Nephron progenitor cell (in vitro differentiated cells): ENCODE measurements at regions not wholly inside any gene's neighbourhood (a gene's known extent, or its start where the extent isn't known, plus 50 kb on each side); places are given as distances from the start of the nearest gene placed in this dataset.

Experiments
- DNase-seq: peaks from one replicate; pipeline ENCODE4 v3.0.0; 2021
- H3K27ac Mint-ChIP-seq: 2 replicates; pipeline ENCODE4 v1.8.0; 2021; ENCODE audit warnings: mild to moderate bottlenecking, moderate library complexity, mixed read lengths
- H3K27me3 Mint-ChIP-seq: 2 replicates; pipeline ENCODE4 v1.8.0; 2021; ENCODE audit warnings: mild to moderate bottlenecking, low read depth, mixed read lengths; ENCODE audit not compliant: poor library complexity
- H3K36me3 Mint-ChIP-seq: 2 replicates; pipeline ENCODE4 v1.8.0; 2021; ENCODE audit warnings: low read depth, mixed read lengths
- H3K4me1 Mint-ChIP-seq: 2 replicates; pipeline ENCODE4 v1.8.0; 2021; ENCODE audit warnings: mixed read lengths
- H3K4me3 Mint-ChIP-seq: 2 replicates; pipeline ENCODE4 v1.8.0; 2021; ENCODE audit warnings: mild to moderate bottlenecking, moderate library complexity, mixed read lengths
- H3K9me3 Mint-ChIP-seq: 2 replicates; pipeline ENCODE4 v1.8.0; 2021; ENCODE audit warnings: mild to moderate bottlenecking, moderate library complexity, mixed read lengths
- CTCF ChIP-seq: fragments of 200-600 bp; sonication (generic); IDR thresholded peaks from 2 replicates; pipeline ENCODE4 v1.5.0; 2021; ENCODE audit warnings: antibody characterized with exemption

- no peaks in the 10 kb centered on the region for H3K36me3 Mint-ChIP-seq
Observed at GRCh38 chr7:109125001-109125400, 555.3 kb downstream of the DNAJB9 start.

GRCh38 chr7:109126404-109127050, 556.9 kb downstream of the DNAJB9 start:
- Mint-ChIP-seq H3K27me3 (no peaks in the 10 kb centered on the region), H3K4me3 (no peak overlapping the region), H3K4me1 (peaks cover 19% of the 10 kb centered on the region), H3K36me3 (no peaks in the 10 kb centered on the region), H3K9me3 (no peaks in the 10 kb centered on the region), H3K27ac (peak overlapping the region; percentile 6)
- DNase-seq, result no peak
- no peak for TF ChIP-seq CTCF

More at GRCh38 chr7:109125001-109125400, 555.3 kb downstream of the DNAJB9 start:
- TF ChIP-seq CTCF, result no peak
- H3K27me3 Mint-ChIP-seq, result no peaks in the 10 kb centered on the region
- peak overlapping the region; percentile 22 for H3K27ac Mint-ChIP-seq
- peaks cover 19% of the 10 kb centered on the region for H3K4me1 Mint-ChIP-seq
- H3K4me3 Mint-ChIP-seq, result no peak overlapping the region
- no peak for DNase-seq
- no peaks in the 10 kb centered on the region for H3K9me3 Mint-ChIP-seq

GRCh38 chr7:109127145-109127544, 557.5 kb downstream of the DNAJB9 start:
- DNase-seq, result no peak
- Mint-ChIP-seq H3K4me3 (no peak overlapping the region), H3K9me3 (no peaks in the 10 kb centered on the region), H3K36me3 (no peaks in the 10 kb centered on the region), H3K27ac (no peak overlapping the region), H3K27me3 (no peaks in the 10 kb centered on the region), H3K4me1 (peaks cover 19% of the 10 kb centered on the region)
- TF ChIP-seq CTCF, result no peak

GRCh38 chr7:109131141-109131540, 561.5 kb downstream of the DNAJB9 start:
- Mint-ChIP-seq H3K27ac (peak overlapping the region; percentile 30), H3K4me3 (no peak overlapping the region), H3K36me3 (no peaks in the 10 kb centered on the region), H3K9me3 (peaks cover 19% of the 10 kb centered on the region), H3K27me3 (no peaks in the 10 kb centered on the region), H3K4me1 (peaks cover 10% of the 10 kb centered on the region)
- DNase-seq, result no peak
- no peak for TF ChIP-seq CTCF

- Mint-ChIP-seq H3K27me3 (no peaks in the 10 kb centered on the region), H3K9me3 (peaks cover 19% of the 10 kb centered on the region), H3K4me1 (no peaks in the 10 kb centered on the region), H3K36me3 (no peaks in the 10 kb centered on the region), H3K27ac (no peak overlapping the region), H3K4me3 (no peak overlapping the region)
- no peak for DNase-seq
- TF ChIP-seq CTCF, result no peak
Observed at GRCh38 chr7:109136893-109137292, 567.2 kb downstream of the DNAJB9 start.

GRCh38 chr7:109154748-109155147, 585.1 kb downstream of the DNAJB9 start:
- no peak overlapping the region for H3K27ac Mint-ChIP-seq
- DNase-seq, result no peak
- no peaks in the 10 kb centered on the region for H3K4me1 Mint-ChIP-seq
- H3K27me3 Mint-ChIP-seq, result no peaks in the 10 kb centered on the region
- no peak overlapping the region for H3K4me3 Mint-ChIP-seq
- TF ChIP-seq CTCF, result no peak
- H3K9me3 Mint-ChIP-seq, result peaks cover 2% of the 10 kb centered on the region
- H3K36me3 Mint-ChIP-seq, result no peaks in the 10 kb centered on the region
